NT2/D1 (cell line): ENCODE measurements at regions not wholly inside any gene's neighbourhood (a gene's known extent, or its start where the extent isn't known, plus 50 kb on each side); places are given as distances from the start of the nearest gene placed in this dataset.

ENCODE experiments used
- DNase-seq: peaks from one replicate; pipeline ENCODE4 v3.0.0-alpha.2; 2011; ENCODE audit warnings: low read depth, low spot score
- H3K27me3 ChIP-seq: 2 replicates; pipeline ENCODE4 v1.6.0; 2011; ENCODE audit warnings: mild to moderate bottlenecking; ENCODE audit not compliant: insufficient read length, insufficient read depth
- H3K36me3 ChIP-seq: 2 replicates; pipeline ENCODE4 v1.6.1; 2011; ENCODE audit warnings: mild to moderate bottlenecking, low read length, mixed read lengths; ENCODE audit not compliant: insufficient read depth, insufficient read length
- H3K4me1 ChIP-seq: 2 replicates; pipeline ENCODE4 v1.5.1; 2011; ENCODE audit not compliant: insufficient read depth, insufficient read length
- H3K4me3 ChIP-seq: 2 replicates; pipeline ENCODE4 v1.5.1; 2011; ENCODE audit warnings: low read depth; ENCODE audit not compliant: insufficient read length
- H3K9ac ChIP-seq: 2 replicates; pipeline ENCODE4 v1.6.0; 2011; ENCODE audit warnings: low read depth; ENCODE audit not compliant: insufficient read length
- H3K9me3 ChIP-seq: 2 replicates; pipeline ENCODE4 v1.5.1; 2011; ENCODE audit warnings: mild to moderate bottlenecking, low read length; ENCODE audit not compliant: insufficient read depth
- SUZ12 ChIP-seq: IDR thresholded peaks from 2 replicates; pipeline ENCODE4 v1.6.1; 2011; ENCODE audit not compliant: insufficient read length, insufficient read depth; ENCODE audit errors: extremely low read depth
- YY1 ChIP-seq: IDR thresholded peaks from 2 replicates; pipeline ENCODE4 v1.6.1; 2011; ENCODE audit not compliant: insufficient read length, insufficient read depth
- ZNF274 ChIP-seq: IDR thresholded peaks from 2 replicates; pipeline ENCODE4 v1.6.1; 2011; ENCODE audit warnings: mild to moderate bottlenecking, low read depth, low read length

- TF ChIP-seq YY1 (no peak), SUZ12 (no peak), ZNF274 (no peak)
- Histone ChIP-seq H3K4me1 (no peaks in the 10 kb centered on the region), H3K4me3 (no peak overlapping the region), H3K9me3 (no peaks in the 10 kb centered on the region), H3K36me3 (no peaks in the 10 kb centered on the region), H3K9ac (no peak overlapping the region), H3K27me3 (no peaks in the 10 kb centered on the region)
- DNase-seq = no peak
These were observed 319.2 kb downstream of the ENC1 start for GRCh38 chr5:74321326-74321725.

GRCh38 chr5:74320526-74320925, 320.0 kb downstream of the ENC1 start:
- no peaks in the 10 kb centered on the region for H3K9me3 ChIP-seq
- H3K4me1 ChIP-seq = no peaks in the 10 kb centered on the region
- H3K9ac ChIP-seq = no peak overlapping the region
- no peaks in the 10 kb centered on the region for H3K36me3 ChIP-seq
- TF ChIP-seq YY1 (no peak), SUZ12 (no peak), ZNF274 (no peak)
- H3K27me3 ChIP-seq = no peaks in the 10 kb centered on the region
- DNase-seq = no peak
- no peak overlapping the region for H3K4me3 ChIP-seq

- Histone ChIP-seq H3K9me3 (no peaks in the 10 kb centered on the region), H3K36me3 (no peaks in the 10 kb centered on the region), H3K4me1 (no peaks in the 10 kb centered on the region), H3K4me3 (no peak overlapping the region), H3K9ac (no peak overlapping the region), H3K27me3 (no peaks in the 10 kb centered on the region)
- no peak for DNase-seq
- TF ChIP-seq SUZ12 (no peak), ZNF274 (no peak), YY1 (no peak)
These were observed 321.5 kb downstream of the ENC1 start for GRCh38 chr5:74319076-74319475.

GRCh38 chr5:74316064-74316603, 324.4 kb downstream of the ENC1 start:
- TF ChIP-seq SUZ12 (no peak), YY1 (no peak), ZNF274 (no peak)

GRCh38 chr5:74314906-74315305, 325.6 kb downstream of the ENC1 start:
- H3K27me3 ChIP-seq = no peaks in the 10 kb centered on the region
- no peak overlapping the region for H3K9ac ChIP-seq
- H3K9me3 ChIP-seq = no peaks in the 10 kb centered on the region
- TF ChIP-seq YY1 (no peak), ZNF274 (no peak), SUZ12 (no peak)
- H3K4me3 ChIP-seq = no peak overlapping the region
- DNase-seq = no peak
- no peaks in the 10 kb centered on the region for H3K36me3 ChIP-seq
- H3K4me1 ChIP-seq = no peaks in the 10 kb centered on the region

More at GRCh38 chr5:74316064-74316603, 324.4 kb downstream of the ENC1 start:
- Histone ChIP-seq H3K9me3 (no peaks in the 10 kb centered on the region), H3K27me3 (no peaks in the 10 kb centered on the region), H3K4me3 (no peak overlapping the region), H3K4me1 (no peaks in the 10 kb centered on the region), H3K36me3 (no peaks in the 10 kb centered on the region), H3K9ac (no peak overlapping the region)
- no peak for DNase-seq

- H3K9ac ChIP-seq = no peak overlapping the region
- H3K27me3 ChIP-seq = no peaks in the 10 kb centered on the region
- TF ChIP-seq SUZ12 (no peak), YY1 (no peak)
- H3K4me3 ChIP-seq = no peak overlapping the region
- no peaks in the 10 kb centered on the region for H3K4me1 ChIP-seq
- no peaks in the 10 kb centered on the region for H3K9me3 ChIP-seq
- no peaks in the 10 kb centered on the region for H3K36me3 ChIP-seq
- DNase-seq = no peak
These were observed 326.6 kb downstream of the ENC1 start for GRCh38 chr5:74313896-74314295.

- no peaks in the 10 kb centered on the region for H3K36me3 ChIP-seq
- no peaks in the 10 kb centered on the region for H3K9me3 ChIP-seq
- no peaks in the 10 kb centered on the region for H3K4me1 ChIP-seq
- no peak for DNase-seq
- H3K9ac ChIP-seq = no peak overlapping the region
- no peaks in the 10 kb centered on the region for H3K27me3 ChIP-seq
- no peak for TF ChIP-seq ZNF274
- no peak for TF ChIP-seq SUZ12
- no peak for TF ChIP-seq YY1
- no peak overlapping the region for H3K4me3 ChIP-seq
These were observed 327.8 kb downstream of the ENC1 start for GRCh38 chr5:74312746-74313145.
